ACC112 (cell line): ENCODE measurements at regions not wholly inside any gene's neighbourhood (a gene's known extent, or its start where the extent isn't known, plus 50 kb on each side); places are given as distances from the start of the nearest gene placed in this dataset.

Source experiments
- H2AFZ ChIP-seq: fragments of 200-600 bp; sonication (generic); one replicate; pipeline ENCODE4 v1.6.0; 2017; ENCODE audit warnings: antibody characterized with exemption, low read length; ENCODE audit not compliant: unreplicated experiment
- H3K27ac ChIP-seq: fragments of 200-600 bp; sonication (generic); 2 replicates; pipeline ENCODE4 v1.5.1; 2014; ENCODE audit warnings: low read depth, mild to moderate bottlenecking, antibody characterized with exemption, low read length, moderate library complexity
- H3K27me3 ChIP-seq: fragments of 200-600 bp; sonication (generic); 2 replicates; pipeline ENCODE4 v1.6.1; 2014; ENCODE audit warnings: mild to moderate bottlenecking, antibody characterized with exemption, low read length, moderate library complexity, mixed read lengths; ENCODE audit not compliant: insufficient read depth
- H3K36me3 ChIP-seq: fragments of 200-600 bp; sonication (generic); 2 replicates; pipeline ENCODE4 v1.6.1; 2016; ENCODE audit warnings: mild to moderate bottlenecking, antibody characterized with exemption, low read length, moderate library complexity, mixed read lengths; ENCODE audit not compliant: insufficient read depth
- H3K4me1 ChIP-seq: fragments of 200-600 bp; sonication (generic); one replicate; pipeline ENCODE4 v1.6.1; 2016; ENCODE audit warnings: low read length, mixed read lengths; ENCODE audit not compliant: insufficient read depth, unreplicated experiment, control insufficient read depth
- H3K4me3 ChIP-seq: fragments of 200-600 bp; sonication (generic); 2 replicates; pipeline ENCODE4 v1.5.1; 2014; ENCODE audit warnings: mild to moderate bottlenecking, low read depth, low read length
- H3K79me2 ChIP-seq: fragments of 200-600 bp; sonication (generic); one replicate; pipeline ENCODE4 v1.6.0; 2016; ENCODE audit warnings: low read length; ENCODE audit not compliant: control insufficient read depth, unreplicated experiment, insufficient read depth

DNA sequence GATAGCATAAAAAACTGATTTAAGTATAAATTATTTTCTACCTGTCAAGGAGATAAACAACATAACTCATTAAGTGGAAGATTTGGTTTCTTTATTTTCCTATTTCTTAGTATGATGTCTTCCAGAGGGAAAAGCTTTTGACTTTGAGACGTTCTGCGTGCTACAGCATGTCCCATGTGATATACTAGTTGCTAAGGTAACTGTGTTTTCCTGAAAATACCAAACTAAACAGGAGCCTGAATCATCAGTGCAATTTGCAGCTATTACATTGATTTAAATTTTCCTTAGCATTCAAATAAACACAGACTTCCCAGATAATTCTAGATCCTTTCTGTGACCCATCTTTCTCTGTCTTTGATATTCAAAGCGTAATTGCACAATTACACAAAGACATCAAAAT is 117.7 kb upstream of the P2RY1 start:
- H3K27me3 ChIP-seq: peaks cover 7% of the 10 kb centered on the region; the same call in 1 of the 2 replicates
- H3K36me3 ChIP-seq: no peaks in the 10 kb centered on the region
- no peak overlapping the region for H2AFZ ChIP-seq
- no peaks in the 10 kb centered on the region for H3K79me2 ChIP-seq
- H3K27ac ChIP-seq: no peak overlapping the region
- no peak overlapping the region for H3K4me3 ChIP-seq
- H3K4me1 ChIP-seq: peaks cover 5% of the 10 kb centered on the region

DNA sequence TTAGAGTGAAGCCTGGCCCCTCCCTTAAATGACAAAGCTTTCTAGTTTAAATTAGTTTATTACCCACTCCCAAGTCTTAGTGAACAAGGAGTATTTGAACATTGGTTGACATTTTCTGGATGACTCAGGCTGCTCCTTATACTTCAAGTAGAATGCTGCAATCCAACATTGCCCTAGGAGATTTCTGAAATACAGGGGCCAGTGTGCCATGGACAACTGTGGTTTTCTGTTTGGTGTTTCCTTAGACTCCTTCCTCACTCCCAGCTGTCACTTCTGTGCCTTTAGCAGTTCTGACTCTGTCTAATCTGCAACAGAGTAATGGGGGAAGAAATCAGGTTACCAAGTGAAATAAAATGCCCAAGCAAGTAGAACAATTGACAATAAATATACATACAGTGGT is 116.1 kb upstream of the P2RY1 start:
- Histone ChIP-seq H3K27ac (no peak overlapping the region), H3K36me3 (no peaks in the 10 kb centered on the region)

DNA sequence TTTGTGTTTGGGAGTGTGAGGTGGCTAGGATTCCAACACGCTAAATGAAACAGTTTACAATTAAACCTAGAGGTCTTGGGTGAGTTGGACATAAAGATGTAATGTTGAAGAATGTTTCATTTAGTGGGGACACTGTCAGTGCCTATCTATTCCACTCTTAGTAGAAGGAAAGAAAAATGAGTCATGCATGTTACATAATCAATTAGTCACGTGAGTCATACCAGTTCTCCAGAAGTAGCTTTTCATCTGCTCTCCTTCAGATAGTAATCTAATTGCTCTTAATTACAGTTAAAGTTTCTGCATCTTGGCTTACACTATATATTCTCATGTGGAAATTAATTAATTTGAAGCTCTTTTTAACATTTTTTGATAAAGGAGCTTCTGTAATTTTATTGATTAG is 115.7 kb upstream of the P2RY1 start:
- Histone ChIP-seq H3K4me1 (peaks cover 5% of the 10 kb centered on the region), H3K27me3 (peaks cover 26% of the 10 kb centered on the region), H2AFZ (no peak overlapping the region), H3K79me2 (no peaks in the 10 kb centered on the region), H3K36me3 (no peaks in the 10 kb centered on the region), H3K4me3 (no peak overlapping the region), H3K27ac (no peak overlapping the region)

More for the DNA sequence above, 116.1 kb upstream of the P2RY1 start:
- Histone ChIP-seq H3K27me3 (peaks cover 22% of the 10 kb centered on the region; the same call in 1 of the 2 replicates), H3K4me1 (peaks cover 5% of the 10 kb centered on the region), H3K4me3 (no peak overlapping the region), H3K79me2 (no peaks in the 10 kb centered on the region), H2AFZ (no peak overlapping the region)

DNA sequence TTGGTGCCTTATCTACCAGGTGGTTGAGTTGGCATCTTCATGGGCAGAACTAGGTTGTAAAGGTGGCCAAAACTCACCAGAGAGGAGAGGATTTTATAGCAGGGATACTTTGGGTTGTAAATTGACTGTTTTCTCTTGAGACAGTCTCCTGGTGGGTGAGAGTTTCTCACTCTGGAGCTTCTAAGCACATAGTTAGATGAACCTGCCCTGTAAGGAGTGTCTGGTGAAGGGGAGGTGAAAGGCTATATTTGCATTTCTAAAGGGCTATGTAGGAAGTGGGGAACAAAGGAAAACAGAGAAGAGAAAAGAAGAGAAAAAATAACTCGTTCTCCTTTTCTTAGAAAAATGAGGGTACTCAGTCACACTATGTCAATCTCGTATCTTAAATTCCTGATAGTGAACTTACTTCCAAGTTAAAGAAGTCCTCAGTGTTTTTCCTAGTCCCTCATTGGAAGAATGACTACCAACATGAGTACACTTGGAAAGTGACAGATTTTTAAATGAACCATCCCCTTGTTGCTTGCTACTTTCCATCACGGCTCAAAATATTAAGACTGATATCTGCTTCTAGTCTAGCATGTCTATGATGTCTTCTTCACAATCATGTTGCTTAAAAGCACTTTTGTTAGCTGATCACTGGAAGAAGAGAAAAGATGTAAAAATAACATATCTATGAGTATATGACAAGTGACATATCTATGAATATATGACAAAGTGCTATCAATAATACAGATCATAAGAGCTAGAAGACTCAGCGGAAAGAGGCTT is 113.8 kb upstream of the P2RY1 start:
- H3K4me3 ChIP-seq: no peak overlapping the region

DNA sequence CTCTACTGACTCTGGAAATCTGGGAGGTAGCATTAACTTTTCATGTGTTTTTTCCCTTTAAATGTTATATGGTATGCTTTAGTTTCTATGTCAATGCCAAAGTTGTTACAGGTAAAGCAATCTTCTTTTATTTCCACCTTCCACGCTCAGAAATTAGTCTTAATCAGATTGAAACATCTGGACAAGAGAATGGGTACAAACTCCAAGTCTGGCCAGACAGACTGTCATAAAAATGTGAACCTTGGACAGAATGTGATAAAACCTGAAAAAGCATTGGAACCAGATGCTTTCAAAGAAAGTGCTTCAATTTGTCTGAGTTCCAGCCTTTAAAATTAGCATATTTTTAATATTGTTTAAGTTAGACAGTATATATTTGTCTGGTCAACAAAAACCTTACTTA is 110.7 kb upstream of the P2RY1 start:
- Histone ChIP-seq H3K27me3 (peaks cover 32% of the 10 kb centered on the region), H3K4me1 (no peaks in the 10 kb centered on the region), H2AFZ (no peak overlapping the region), H3K4me3 (no peak overlapping the region), H3K36me3 (no peaks in the 10 kb centered on the region), H3K27ac (no peak overlapping the region), H3K79me2 (no peaks in the 10 kb centered on the region)

More for the DNA sequence above, 113.8 kb upstream of the P2RY1 start:
- no peak overlapping the region for H3K27ac ChIP-seq
- no peaks in the 10 kb centered on the region for H3K79me2 ChIP-seq
- no peaks in the 10 kb centered on the region for H3K36me3 ChIP-seq
- peaks cover 32% of the 10 kb centered on the region for H3K27me3 ChIP-seq
- peaks cover 5% of the 10 kb centered on the region for H3K4me1 ChIP-seq
- H2AFZ ChIP-seq: no peak overlapping the region

DNA sequence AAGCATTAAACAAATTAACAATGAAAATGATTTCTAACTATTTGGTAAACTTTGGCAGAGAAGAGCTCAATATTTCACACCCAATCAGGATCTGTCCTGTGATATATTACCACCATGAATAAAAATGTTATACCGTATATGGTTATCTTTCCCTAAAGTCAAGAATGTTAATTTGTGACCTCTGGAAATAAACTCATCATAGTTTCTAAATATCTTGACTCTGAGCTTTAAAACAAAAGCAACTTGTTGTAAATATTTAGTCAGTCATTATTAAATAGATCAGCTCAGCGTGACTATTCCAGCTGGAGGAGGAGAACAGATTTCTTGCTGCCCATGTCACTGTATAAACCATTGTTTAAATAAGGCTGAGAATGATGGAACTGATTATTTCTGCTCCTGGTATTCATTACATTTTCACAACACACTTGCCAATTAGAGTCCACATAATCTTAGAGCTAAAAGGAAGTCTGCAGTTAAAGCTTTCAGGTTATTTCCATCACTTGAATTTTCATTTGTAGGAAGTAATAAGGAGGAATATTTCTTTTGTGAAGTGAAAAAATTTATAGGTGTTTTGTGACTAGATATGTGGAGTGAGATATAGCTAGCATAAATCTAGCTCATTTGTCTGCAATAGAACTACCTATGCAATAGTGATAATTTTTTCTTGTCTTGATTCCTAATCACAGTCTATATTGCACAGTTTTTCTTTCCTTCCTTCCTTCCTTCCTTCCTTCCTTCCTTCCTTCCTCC is 106.5 kb upstream of the P2RY1 start:
- no peak overlapping the region for H3K4me3 ChIP-seq
- H2AFZ ChIP-seq: no peak overlapping the region
- H3K36me3 ChIP-seq: no peaks in the 10 kb centered on the region
- H3K79me2 ChIP-seq: no peaks in the 10 kb centered on the region
- H3K4me1 ChIP-seq: no peaks in the 10 kb centered on the region
- H3K27me3 ChIP-seq: peaks cover 14% of the 10 kb centered on the region
- no peak overlapping the region for H3K27ac ChIP-seq

DNA sequence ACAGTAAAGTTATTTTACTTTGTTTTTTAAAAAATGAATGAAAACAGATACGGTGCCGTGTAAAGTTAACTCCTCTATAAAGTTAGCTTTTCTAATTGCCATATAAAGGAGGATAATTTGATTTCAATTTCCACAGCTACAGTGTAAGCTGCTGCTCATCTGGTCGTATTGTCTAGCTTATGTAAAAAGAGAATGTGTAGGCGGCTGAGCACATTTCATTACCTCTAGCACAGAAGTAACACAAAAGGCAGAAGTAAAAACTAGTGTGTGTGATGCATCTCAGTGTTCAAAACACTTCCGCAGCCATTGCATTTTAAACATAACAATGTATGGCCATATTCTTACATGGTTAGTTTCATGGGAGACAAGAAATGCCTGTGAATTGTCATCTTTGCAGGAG is 105.0 kb upstream of the P2RY1 start:
- Histone ChIP-seq H3K27me3 (no peaks in the 10 kb centered on the region; the same call in 1 of the 2 replicates), H3K36me3 (no peaks in the 10 kb centered on the region), H3K4me3 (no peak overlapping the region), H2AFZ (no peak overlapping the region), H3K4me1 (no peaks in the 10 kb centered on the region), H3K27ac (no peak overlapping the region), H3K79me2 (no peaks in the 10 kb centered on the region)

DNA sequence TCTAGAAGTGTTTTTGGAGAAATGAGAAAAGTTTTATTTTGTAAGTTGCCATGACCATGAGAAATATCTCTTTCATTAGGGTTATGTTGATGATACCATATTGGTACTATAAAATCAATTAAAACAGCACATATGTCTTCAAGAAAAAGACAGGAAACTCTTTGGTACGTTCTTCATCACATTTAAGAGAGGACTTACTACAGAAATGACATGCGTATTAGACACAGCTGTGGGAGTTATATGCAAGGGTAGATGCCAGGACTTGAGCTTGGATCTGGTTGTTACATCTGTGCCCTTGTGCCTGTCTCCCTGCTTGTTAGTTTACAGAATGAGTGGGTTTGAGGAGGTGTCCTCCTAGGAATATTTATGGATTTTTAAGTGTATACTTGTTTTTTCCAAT is 103.4 kb upstream of the P2RY1 start:
- Histone ChIP-seq H3K79me2 (no peaks in the 10 kb centered on the region), H3K36me3 (no peaks in the 10 kb centered on the region), H3K4me3 (no peak overlapping the region), H3K4me1 (no peaks in the 10 kb centered on the region), H2AFZ (no peak overlapping the region), H3K27me3 (no peaks in the 10 kb centered on the region; the same call in 1 of the 2 replicates), H3K27ac (no peak overlapping the region)

DNA sequence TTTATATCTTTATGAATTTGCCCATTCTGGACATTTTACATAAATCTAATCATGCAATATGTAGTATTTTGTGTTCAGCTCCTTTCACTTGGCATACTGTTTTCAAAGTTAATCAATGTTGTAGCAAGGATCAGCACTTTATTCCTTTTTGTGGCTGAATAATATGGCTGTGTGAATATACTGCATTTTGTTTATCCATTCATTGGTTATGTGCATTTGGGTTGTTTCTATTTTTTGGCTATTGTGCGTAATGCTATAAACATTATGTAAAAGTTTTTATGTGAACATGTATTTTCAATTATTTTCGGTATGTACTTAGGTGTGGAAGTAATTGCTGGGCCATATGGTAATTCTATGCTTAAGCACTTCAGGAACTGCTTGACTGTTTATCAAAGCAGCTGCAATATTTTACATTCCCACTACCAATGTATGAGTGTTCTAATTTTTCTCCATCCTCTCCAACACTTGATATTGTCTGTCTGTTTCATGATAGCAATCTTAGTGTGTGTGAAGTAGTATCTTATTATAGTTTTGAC is 101.3 kb upstream of the P2RY1 start:
- no peak overlapping the region for H3K4me3 ChIP-seq
- H3K79me2 ChIP-seq: no peaks in the 10 kb centered on the region
- no peak overlapping the region for H3K27ac ChIP-seq
- H2AFZ ChIP-seq: no peak overlapping the region
- no peaks in the 10 kb centered on the region; the same call in 1 of the 2 replicates for H3K27me3 ChIP-seq
- no peaks in the 10 kb centered on the region for H3K36me3 ChIP-seq
- peaks cover 14% of the 10 kb centered on the region for H3K4me1 ChIP-seq

DNA sequence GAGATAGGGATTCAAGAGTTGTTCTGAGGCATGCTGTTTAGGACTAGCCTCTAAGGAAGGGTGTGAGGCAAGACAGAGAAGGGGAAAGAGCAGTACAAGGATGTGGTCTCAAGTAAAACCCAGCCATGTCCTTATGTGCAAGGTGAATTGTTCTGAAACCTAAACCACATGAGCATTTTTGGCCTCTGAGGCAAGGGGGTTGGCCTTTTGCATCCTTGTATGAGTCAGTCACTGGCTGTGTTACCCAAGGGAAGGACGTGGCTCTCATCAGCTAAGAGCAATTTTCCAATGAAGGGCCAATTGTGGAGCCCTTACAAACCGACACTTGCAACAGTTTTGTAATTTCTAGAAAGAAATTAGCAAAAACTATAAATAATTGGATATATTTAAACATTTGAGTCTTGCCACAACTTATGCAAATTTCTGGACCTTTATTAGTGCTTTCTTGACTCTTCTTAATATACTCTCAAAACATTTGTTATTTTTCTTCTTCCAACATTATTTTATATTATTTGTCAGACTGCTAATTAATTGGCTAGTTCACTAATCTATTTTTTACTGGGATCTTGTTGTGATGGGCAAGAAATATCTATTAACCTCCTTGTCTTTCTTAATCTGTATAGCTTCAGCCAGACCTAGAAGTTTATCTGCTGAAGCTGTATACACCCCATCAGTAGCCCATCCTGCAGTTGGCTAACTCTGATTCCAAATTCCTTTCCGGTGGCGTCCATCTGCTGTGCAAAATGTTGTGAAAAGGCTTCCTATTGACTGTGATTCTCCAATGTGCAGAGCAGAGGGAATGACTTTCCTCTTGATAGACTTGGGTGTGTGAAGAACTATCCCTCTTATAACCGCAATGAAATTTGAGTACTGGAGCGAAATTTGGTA is 97.7 kb upstream of the P2RY1 start:
- H3K4me1 ChIP-seq: peaks cover 19% of the 10 kb centered on the region
- no peaks in the 10 kb centered on the region for H3K36me3 ChIP-seq
- no peak overlapping the region for H3K4me3 ChIP-seq
- no peaks in the 10 kb centered on the region for H3K79me2 ChIP-seq
- H3K27ac ChIP-seq: no peak overlapping the region
- no peak overlapping the region for H2AFZ ChIP-seq
- H3K27me3 ChIP-seq: no peaks in the 10 kb centered on the region
